8988T (cell line): ENCODE measurements at regions not wholly inside any gene's neighbourhood (a gene's known extent, or its start where the extent isn't known, plus 50 kb on each side); places are given as distances from the start of the nearest gene placed in this dataset.
A peak's percentile ranks its signal among the peaks of the same experiment; 100 is the strongest.
"Not testable (repeated sequence)": the region's sequence is repeated elsewhere in the genome, so short reads cannot be mapped to it uniquely, and the experiment has no call there.

Experiments
- DNase-seq: peaks from one replicate; pipeline ENCODE4 v3.0.0; 2011

DNA sequence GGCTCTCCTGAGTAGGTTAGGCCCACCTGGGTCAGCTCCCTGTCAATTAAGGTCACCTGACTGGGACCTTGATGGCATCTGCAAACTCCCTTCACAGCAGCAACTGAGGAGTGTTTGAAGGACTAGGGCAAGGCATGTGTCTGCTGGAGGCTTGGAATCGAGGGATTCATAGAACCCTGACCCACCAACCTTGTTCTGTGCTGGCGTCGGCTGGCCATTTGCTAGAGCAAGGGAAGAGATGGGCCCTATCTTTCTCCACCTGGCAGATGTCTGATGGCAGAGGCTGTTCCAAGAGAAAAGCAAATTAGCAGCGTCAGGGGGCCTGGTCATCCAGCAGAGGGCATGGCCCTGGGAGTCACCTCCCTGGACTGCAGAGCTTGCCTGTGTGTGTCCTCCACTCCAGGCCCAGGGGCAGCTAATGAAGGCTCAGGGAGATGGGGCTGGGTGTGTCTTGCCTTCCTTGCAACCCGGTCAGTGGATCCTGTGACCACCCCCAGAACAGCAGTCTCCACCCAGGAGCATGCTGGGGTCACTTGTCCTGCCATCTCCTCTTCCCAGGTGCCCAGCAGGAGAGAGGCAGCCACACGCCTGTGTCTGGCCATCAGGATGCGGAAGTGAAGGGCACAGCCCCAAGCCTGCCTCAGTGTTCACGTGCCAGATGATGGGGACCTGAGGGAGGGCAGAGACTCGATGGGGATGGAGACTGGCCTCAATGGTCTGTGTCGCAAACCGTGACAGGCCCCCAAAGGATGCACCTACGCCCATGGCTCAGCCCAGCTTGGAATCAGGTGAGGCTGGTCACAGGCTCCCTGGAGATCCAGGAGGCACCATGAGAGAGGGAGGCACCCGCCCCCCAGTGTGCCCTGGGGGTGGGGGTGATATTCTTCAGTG, 53.9 kb downstream of the BARX1 start:
- peak; percentile 17 for DNase-seq

DNA sequence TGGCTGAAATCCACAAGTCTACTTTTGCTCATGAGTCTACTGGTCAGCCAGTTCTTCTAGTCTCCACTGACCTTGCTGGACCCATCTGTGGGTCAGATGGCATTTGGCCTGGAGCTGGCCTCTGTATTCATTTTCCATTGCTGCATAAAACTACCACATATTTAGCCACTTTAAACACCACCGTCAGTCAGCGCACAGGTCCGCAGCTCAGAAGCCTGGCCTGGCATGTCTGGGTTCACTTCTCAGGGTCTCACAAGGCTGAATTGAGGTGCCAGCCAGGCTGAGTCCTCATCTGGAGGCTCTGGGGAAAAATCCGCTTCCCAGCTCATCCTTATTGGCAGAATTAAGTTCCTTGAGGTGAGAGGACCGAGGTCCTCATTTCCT, 54.7 kb downstream of the BARX1 start:
- no peak for DNase-seq

GRCh38 chr9:93899609-93900435, 55.3 kb downstream of the BARX1 start:
- DNase-seq = peak; percentile 16

- no peak for DNase-seq
These were observed 56.4 kb downstream of the BARX1 start for GRCh38 chr9:93898502-93899426.

GRCh38 chr9:93898026-93898425, 57.1 kb downstream of the BARX1 start:
- DNase-seq = no peak

DNA sequence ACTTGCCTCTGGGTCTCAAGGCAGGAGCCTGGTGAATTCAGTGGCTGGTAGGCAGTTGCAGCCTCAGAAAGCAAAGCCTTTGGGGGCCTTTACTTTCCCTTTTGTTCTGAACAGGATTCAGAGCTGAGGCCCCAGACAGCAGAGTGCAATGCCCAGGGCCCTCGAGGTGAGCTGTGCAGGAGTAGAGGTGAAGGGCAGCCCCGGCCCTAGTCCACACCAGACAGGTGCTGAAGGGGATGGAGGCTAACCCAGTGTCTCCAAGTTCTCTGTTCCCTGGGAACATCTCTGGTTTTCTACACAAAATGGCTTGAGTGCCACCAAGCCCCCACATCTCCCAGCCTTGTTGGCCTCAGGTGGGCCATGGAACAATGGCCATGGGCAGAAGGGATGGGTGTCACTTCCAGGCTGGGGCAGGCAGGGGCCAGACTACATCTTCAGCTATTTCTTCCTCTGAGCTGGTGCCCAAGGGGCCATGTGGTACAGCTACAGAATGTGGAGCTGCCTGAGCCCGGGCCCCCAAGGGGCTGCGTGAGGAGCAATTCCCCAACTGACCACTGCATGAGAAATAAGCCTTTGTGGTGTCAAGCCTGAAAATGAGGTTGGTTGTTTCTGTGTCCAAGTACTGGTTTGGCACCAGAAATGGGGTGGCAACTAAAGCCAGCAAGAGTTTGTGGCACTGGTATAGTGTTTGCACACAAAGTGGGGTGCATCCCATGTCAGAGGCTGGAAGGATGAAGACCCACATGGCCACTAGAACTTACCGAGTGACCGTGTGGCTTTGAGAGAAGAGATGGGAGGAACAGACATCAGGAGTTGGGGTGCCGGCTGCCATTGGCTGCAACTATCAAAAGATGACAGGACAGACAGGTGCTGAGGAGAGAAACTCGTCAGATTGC, 57.8 kb downstream of the BARX1 start:
- DNase-seq = no peak

GRCh38 chr9:93896496-93897033, 58.6 kb downstream of the BARX1 start:
- no peak for DNase-seq

GRCh38 chr9:93896093-93896492, 59.1 kb downstream of the BARX1 start:
- DNase-seq = peak; percentile 22

- no peak for DNase-seq
These were observed 59.6 kb downstream of the BARX1 start for GRCh38 chr9:93895535-93895934.

GRCh38 chr9:93894691-93895079, 60.5 kb downstream of the BARX1 start:
- DNase-seq = no peak

DNA sequence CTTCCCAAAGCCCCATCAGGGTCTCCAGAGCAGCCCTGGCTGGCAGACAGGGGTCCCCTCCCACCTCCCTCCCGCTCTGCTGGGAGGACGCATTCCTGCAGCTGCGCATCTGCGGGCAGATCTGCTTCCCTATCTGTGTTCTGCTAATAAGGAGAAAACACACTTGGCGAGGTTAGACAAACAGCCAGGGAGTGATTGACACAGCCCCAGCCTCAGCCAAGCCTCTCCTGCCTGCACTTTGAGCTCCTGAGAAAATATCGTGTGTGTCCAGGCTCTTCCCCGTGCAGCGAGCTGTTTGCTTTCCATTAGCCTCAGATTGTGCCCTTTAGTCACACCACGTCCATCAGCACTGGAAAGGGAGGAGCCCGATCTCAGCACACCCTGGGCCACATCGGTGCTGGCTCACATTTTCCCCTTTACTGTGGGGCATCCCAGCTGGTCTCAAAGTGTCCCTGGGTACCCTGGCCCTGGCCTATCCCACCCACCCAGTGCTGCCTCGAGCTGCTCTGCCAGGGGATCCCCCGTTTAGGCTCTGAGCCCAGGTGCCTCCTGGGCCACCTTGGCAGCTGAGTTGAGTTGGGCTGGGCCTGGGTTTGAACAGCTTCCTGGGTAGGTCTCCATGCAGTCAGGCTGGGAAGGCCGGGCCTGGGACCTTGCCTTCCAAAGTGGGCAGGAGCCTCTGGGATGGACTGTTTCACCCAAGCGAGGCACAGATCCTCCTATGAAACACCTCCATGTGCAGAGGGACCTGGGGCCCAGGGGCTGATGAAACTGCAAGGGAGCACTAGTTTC, 61.1 kb downstream of the BARX1 start:
- DNase-seq = no peak

GRCh38 chr9:93893194-93893593, 62.0 kb downstream of the BARX1 start:
- no peak for DNase-seq

GRCh38 chr9:93892748-93893147, 62.4 kb downstream of the BARX1 start:
- DNase-seq = no peak

GRCh38 chr9:93891549-93892310, 63.4 kb downstream of the BARX1 start:
- no peak for DNase-seq

DNA sequence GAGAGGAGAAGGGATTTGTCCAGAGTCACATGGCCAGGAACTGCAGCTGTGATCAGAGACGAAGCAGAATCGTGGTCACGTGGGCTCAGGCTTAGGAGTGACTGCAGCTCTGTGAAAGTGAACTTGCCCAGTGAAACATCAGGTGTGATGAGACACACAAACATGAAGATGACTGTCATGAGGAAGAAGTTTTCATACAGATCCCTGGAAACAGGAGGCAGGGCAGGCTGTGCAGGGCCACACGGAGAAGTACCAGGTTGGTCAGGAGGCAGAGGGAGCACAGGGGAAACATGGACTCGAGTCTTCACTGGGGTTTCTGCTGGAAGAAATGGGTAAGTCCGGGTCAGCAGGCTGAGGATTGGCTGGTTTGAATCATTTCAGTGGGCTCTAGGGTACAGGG, 64.1 kb downstream of the BARX1 start:
- DNase-seq = no peak

DNA sequence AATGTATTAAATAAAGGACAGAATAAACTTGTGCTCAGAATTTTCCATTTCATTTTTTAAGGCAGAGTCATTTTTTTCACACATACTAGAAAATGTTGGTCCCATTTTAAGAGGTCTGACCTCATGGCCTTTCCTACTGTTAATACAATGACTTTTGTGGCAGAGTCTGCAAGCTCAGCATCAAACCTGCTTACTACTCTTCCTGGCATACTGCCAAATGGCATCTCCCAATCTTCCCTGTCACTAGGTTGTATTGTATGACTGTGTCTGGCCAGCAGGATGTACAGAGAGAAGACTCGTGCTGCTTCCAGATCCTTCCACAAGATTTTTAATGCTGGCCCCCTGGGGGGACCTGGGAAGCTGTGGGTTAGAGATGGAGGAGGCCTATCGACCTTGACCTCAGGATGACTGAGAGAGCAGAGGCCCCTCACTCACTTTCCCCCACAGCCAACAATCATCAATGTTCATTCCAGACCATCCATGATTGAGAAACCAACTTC, 64.7 kb downstream of the BARX1 start:
- DNase-seq = no peak

GRCh38 chr9:93886911-93887310, 68.2 kb downstream of the BARX1 start:
- no peak for DNase-seq

DNA sequence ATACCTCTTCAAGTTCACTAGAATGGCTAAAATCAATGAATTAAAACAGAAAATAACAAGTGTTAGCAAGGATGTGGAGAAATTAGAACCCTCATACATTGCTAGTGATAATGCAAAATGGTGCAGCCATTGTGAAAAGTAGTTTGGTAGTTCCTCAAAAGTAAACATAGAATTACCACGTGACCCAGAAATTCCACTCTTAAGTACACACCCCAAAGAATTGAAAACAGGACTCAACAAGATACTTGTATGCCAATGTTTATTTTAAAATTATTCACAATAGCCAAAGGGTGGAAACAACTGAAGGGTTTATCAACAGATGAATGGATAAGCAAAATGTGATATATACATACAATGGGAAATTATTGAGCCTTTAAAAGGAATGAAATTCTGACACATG, 70.3 kb downstream of the BARX1 start:
- DNase-seq = no peak

- DNase-seq = not testable (repeated sequence)
These were observed 75.3 kb downstream of the BARX1 start for GRCh38 chr9:93879662-93880407.
